Esophagus muscularis mucosa (tissue), 3 donors: ENCODE measurements at regions not wholly inside any gene's neighbourhood (a gene's known extent, or its start where the extent isn't known, plus 50 kb on each side); places are given as distances from the start of the nearest gene placed in this dataset.

Experiments used
- POLR2AphosphoS5 ChIP-seq, 2 donors: sonication (generic); formaldehyde crosslinking; IDR thresholded peaks; one replicate each; pipeline ENCODE4 v1.6.1; 2017; ENCODE audit warnings: antibody characterized with exemption in 2 of 2
- TF ChIP-seq, protein P1 (sequence below), 3 experiments: fragments of 200-600 bp in 2 of 3; fragments of 450-650 bp in 1 of 3; sonication (generic) in 2 of 3; IDR thresholded peaks; one replicate each; pipeline ENCODE4 v1.5.1; 2017 to 2019; ENCODE audit warnings: antibody characterized with exemption in 3 of 3, mild to moderate bottlenecking in 2 of 3, moderate library complexity in 1 of 3

DNA sequence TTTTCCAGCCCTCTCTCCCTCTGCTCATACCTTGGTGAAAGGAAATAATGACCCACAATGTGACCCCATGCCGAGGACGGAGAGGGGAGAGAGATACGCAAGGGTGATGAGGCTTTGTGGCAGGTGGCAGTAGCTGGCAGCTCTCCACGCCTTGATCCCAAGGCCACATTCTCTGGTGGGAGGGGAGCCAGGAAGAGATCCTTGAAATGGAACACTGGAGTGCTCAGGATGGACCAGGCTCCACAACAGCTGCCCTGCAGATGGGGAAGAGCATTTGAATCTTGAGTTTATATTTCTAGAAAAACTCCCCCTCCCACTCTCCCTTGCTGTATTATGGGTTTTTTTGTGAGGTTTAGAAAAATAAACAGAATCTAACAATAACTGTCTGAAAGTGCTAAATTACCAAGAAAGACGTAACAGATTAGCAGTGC is 61.6 kb upstream of the CDON start:
- TF ChIP-seq, protein P1, sequence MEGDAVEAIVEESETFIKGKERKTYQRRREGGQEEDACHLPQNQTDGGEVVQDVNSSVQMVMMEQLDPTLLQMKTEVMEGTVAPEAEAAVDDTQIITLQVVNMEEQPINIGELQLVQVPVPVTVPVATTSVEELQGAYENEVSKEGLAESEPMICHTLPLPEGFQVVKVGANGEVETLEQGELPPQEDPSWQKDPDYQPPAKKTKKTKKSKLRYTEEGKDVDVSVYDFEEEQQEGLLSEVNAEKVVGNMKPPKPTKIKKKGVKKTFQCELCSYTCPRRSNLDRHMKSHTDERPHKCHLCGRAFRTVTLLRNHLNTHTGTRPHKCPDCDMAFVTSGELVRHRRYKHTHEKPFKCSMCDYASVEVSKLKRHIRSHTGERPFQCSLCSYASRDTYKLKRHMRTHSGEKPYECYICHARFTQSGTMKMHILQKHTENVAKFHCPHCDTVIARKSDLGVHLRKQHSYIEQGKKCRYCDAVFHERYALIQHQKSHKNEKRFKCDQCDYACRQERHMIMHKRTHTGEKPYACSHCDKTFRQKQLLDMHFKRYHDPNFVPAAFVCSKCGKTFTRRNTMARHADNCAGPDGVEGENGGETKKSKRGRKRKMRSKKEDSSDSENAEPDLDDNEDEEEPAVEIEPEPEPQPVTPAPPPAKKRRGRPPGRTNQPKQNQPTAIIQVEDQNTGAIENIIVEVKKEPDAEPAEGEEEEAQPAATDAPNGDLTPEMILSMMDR (IDR thresholded peaks at IDR 0.05), result no peak
- TF ChIP-seq POLR2AphosphoS5 (IDR thresholded peaks at IDR 0.05), result no peak
